Stimulated activated CD8-positive, alpha-beta memory T cell treated with anti-CD3 and anti-CD28 coated beads, Interleukin-4, amount 100 ng/mL, for 48 hours (primary cell): ENCODE measurements at regions not wholly inside any gene's neighbourhood (a gene's known extent, or its start where the extent isn't known, plus 50 kb on each side); places are given as distances from the start of the nearest gene placed in this dataset.
"Not testable (repeated sequence)": the region's sequence is repeated elsewhere in the genome, so short reads cannot be mapped to it uniquely, and the experiment has no call there.

Source experiments
- DNase-seq: peaks from one replicate; pipeline ENCODE4 v3.0.0-alpha.2; 2020

DNA sequence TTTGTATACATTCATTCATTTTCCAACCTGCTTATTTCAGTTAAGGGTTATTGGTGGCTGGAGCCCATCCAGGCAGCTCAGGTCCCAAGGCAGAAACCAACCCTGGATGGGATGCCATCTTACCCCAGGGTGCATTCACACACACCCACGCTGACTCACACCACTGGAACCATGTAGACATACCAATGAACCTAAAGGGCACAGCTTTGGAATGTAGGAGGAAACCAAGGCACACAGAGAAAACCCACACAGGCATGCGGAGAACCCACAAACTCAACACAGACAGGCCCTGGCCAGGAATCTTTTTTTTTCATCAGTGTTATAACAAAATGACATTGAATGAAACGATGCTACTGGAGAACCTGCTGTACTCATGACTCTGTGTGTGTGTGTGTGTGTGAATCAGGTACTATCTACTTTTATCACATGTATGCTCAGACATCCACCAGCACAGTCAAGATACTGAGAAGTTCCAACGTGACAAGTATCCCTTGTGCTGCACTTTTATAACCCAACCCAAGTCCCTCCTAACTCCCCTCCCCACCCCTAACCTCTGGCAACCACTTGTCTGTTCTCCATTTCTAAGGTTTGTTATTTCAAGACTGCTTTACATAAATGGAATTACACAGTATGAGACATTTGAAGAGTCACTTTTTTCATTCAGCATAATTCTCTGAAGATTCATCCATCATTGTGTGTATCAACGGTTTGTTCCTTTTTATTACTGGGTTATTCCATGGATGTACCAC, 286.8 kb upstream of the PLD5 start:
- DNase-seq = no peak

DNA sequence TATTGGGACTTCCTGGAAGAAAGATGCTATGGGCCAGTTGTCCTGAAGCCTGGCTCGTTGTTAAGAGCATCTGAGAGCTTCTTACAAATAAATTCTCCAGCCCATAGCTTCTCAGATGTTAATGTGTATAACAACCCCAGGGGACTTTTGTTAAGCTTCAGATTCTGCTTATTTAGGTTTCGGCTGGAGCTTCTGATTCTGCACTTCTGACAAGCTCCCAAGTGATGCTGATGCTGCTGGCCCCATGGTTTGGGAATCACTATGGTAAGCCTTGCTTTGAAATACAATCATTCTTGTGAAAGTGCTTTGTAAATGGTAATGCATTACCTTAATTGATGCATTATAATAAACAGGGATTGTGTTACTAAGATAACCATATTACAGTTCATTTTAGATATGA, 281.8 kb upstream of the PLD5 start:
- DNase-seq = no peak

GRCh38 chr1:242805360-242805759, 280.9 kb upstream of the PLD5 start:
- DNase-seq = not testable (repeated sequence)

DNA sequence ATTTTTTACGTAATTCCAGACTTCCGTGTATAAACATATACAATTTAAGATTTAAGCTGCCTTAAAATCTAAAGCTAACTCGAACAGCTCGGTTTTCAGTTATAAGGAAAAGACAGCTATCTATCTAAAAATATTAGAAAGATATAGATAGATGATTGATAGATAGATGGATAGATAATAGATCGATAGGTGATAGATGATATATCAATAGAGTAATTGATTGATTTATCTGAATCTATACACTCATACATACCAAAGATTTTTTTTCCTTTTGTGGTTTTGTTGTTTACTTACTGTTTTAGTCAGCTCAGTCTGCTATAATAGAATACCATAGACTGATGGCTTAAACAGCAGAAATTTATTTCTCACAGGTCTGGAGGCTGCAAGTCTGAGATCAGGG, 278.5 kb upstream of the PLD5 start:
- no peak for DNase-seq

DNA sequence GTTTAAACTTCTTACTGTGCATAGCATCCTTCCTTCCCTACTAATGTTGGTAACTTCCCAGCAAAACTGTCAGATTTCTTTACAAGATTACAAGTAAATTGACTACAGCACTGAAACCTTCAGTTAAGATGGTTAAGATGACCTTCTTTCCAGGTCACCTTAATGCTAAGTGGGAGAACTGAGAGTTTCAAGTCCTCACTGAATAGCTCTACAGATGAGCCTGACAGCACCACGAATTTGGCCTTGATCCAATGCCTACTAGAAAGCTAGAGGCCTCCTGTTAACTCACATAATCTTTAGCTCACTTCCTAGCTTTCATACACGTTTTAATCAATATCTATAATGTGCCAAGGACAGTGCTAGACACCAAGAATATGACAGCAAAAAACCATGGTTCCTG, 276.0 kb upstream of the PLD5 start:
- no peak for DNase-seq

- no peak for DNase-seq
These were observed 273.4 kb upstream of the PLD5 start for GRCh38 chr1:242797856-242798255.

GRCh38 chr1:242788771-242789170, 264.3 kb upstream of the PLD5 start:
- DNase-seq = no peak

DNA sequence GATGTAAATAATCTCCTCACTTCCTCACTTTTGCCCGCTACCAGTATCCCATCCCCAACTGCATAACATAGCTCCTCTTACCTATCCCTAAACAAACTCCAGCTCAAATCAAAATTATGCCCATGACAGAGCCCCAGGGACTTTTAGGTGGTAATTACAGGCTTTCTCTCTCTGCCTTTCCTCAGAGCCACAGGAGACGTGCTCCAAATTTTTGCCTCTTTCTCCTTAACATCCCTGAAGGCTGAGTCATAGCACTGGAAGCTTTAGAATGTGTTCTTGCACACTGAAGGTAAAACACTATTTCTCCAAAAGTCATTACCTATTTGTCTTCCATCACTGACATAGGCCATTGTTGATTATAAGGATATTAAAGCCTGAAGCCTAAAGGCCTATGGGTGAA, 263.5 kb upstream of the PLD5 start:
- no peak for DNase-seq

DNA sequence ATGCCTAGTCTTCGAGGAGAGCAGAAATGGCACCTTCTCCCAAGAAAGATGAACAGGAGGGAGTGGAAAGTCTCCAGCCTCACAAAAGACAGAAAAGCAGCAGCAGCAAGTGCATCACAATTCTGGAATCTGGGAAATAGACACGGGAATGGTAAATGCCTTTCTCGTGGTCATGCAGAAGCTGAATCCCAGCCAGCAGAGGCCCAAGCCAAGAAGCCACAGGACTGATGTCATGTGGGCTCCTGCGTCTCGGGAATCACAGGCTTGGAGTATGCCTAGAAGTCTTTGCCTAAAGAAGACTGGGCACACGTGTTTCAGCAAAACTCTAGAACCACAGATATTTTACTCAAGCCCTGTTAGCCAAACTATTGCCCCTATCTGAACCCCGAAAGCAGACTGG, 260.3 kb upstream of the PLD5 start:
- DNase-seq = no peak

DNA sequence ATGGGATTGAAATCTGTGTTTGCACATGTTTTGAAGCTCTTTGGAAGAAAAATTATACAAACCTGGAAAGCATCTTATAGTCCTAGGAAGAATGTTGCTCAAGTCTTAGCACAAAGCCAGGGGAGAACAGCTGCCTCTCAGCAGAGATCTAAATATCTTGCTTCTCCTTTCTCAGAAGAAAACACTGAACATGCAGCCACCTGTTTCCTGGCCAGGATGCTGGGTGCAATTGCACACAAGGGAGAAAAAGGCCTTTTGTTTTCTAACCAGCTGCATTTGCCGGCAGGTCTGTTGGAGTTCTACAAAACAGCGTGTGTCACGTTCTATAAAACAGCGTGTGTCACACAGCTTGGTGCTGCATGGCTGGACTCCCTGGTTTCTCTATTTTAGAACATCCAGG, 259.6 kb upstream of the PLD5 start:
- no peak for DNase-seq

DNA sequence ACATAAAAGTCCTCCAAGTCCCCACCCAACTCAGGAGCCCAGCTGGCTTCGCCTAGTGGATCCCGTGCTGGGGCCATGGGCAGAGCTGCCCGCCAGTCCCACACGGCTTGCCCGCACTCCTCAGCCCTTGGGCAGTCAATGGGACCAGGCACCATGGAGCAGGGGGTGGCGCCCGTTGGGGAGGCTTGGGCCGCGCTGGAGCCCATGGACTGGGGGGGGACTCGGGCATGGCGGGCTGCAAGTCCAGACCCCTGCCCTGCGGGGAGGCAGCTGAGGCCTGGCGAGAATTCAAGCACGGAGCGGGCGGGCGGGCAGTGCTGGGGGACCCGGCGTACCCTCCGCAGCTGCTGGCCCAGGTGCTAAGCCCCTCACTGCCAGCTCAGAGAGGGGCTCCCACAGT, 249.8 kb upstream of the PLD5 start:
- DNase-seq = no peak

GRCh38 chr1:242770366-242770765, 245.9 kb upstream of the PLD5 start:
- no peak for DNase-seq

DNA sequence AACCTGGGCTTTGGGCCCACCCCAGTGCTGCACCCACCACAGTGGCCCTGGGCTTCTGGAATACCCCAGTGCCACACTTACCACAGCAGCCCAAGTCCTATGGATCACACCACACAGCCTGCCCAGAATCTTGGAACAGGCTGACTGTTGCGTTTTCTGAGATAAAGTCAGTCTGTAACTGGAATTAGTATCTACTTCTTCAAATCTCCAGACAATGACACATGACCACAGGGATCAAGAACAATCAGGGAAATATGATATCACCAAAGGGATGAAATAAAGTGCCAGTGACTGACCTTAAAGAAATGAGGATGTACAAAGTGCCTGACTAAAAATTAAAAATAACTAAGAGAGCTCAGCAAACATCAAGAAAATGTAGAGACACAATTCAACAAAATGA, 239.7 kb upstream of the PLD5 start:
- no peak for DNase-seq

DNA sequence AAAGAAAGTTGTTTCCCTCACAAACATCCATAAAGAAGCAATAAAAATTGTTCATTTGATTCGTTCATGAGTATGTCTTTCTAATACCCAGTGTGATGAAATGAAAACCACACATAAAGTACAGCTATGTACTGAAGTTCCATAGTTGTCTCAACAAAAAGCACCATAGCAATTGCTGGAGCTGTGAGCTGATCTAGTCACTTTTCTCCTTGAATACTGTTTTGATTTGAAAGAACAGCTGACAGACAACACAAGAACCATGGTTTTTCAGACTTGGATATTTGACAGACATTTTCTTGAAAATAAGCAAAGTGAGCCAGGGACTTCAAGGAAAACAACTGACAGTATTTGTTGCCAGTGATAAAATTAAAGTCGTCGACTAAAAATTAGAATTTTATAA, 237.1 kb upstream of the PLD5 start:
- DNase-seq = no peak

GRCh38 chr1:242754926-242755325, 230.4 kb upstream of the PLD5 start:
- DNase-seq = no peak

DNA sequence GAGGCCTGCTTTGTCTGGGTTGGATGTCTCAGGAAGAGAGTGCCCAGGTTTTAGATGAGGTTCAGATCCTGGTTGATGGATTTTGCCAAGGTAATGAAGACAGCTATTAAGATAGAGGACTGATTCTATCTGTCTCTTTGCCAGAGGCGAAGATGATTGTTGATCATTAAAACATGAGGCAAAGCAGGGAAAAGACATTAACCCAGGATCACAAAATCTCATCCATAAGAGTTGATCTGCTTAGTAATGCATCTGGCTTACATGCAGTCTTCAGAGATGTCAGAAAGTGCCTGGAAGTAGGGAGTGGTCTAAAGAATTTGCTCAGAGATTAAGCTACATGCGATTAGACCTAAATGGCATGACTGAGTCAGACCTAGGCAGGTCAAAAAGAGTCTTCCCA, 229.6 kb upstream of the PLD5 start:
- no peak for DNase-seq

GRCh38 chr1:242747233-242747632, 222.7 kb upstream of the PLD5 start:
- DNase-seq = no peak

DNA sequence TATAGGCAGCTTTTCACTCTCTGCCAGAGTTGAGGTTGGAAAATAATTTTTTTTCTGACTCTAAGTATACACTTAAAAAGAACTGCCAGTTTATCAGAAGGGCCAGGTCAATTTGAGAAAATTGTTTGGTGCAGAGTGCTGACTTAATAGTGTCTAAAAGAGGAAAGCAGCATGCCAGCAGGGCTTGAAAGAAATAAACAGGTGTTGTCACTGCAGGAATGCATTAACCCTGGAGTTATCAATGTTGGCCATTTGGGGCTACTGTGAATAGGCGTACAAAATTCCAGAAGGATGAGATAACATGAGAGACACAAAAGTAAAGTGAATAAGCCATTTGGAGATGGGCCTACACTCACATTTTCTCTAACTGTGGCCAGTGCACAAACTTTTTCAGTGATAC, 220.6 kb upstream of the PLD5 start:
- DNase-seq = no peak

DNA sequence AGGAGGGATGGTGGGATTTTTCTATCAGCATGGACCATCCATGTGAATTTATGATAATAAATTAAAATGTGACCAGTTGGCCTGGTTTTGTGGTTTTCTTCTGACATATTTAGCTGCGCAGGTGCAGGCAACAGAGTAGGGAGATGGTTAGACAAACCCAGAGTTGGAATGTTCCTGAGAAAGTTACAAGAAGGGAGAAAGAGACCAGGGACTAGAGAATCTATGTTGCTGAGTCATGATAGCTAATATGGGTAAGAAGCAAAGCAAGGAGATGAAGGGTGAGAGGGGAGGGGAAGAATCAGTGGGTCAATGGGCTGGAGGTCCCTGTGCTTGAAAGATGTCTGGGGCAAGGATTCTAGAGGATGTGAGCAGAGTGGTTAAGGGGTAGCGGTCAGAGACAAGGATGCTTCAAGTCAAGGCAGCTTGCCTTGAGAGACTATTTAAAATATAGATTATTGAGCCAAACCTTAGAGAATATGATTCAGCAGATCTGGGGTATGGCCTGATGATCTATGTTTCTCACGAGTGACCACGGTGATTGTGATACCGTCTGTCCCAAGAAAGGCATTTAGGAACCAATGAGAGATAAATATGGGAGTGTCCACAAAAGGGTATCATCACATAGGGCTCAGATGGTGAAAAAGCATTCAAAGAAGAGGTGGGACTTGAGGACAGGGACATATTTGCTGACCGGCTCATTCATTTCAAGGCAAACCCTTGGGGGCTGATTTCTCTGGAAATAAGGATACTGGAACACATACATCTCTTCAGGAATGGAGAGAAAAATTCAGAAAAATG, 219.7 kb upstream of the PLD5 start:
- no peak for DNase-seq

DNA sequence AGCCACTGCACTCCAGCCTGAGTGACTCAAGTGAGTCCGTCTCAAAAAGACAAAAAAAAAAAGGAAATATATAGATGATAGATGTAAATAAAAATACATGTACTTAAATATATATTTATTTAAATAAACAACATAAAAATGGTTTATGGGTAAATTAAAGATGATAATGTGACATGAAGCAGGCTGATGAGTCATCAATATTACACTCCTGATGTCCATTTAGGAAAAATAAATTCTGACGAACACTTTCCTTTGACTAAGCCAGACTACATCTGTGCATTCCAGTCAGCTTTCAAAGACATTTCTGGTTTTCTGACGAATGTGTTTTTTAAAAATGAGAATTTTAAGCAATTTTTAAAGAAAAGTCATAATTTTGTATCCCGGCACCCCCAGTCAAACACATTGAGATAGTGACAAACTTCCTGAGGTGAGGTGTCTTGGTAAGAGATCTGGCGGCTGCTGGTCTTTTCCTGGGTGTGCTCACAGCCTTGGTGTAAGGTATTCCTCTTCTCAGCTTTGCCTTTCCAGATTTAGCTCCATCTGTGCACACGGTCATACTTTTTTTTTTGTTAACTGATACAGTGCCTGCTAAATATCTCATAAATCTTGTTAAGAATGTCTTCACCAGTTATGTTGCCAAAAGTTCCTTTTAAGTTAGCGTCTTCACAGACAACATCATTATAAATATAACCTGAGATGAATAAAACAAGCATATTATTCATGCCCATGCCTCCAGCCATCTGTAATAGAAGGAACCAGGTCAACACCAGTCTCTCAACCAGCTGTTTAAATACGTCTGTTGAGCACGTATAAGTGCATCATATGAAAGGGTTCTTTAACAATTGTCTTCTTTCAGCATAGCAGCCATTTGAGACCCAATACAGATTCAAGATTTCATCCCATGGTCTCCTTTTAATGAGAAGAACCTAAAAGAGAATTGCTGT, 214.5 kb upstream of the PLD5 start:
- no peak for DNase-seq

GRCh38 chr1:242736611-242737010, 212.1 kb upstream of the PLD5 start:
- no peak for DNase-seq

DNA sequence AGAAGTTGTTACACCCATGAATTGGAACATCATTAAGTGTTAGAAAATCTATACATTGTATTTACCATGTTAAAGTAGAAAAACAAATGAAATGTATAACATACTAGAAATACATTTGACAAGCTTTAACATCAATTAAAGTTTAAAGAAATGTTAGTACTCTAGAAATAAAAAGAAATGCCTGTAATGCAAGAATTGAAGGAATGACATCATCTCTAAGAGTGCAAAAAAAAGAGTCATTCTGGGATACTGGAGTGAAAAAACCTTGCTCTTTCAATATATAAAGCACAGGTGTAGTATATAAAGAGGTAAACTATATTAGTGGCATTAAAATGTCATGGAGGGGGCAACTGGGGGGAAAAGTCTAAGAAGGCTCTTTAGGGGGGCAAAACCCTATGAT, 210.8 kb upstream of the PLD5 start:
- no peak for DNase-seq

GRCh38 chr1:242731446-242731845, 206.9 kb upstream of the PLD5 start:
- no peak for DNase-seq

GRCh38 chr1:242728696-242729095, 204.2 kb upstream of the PLD5 start:
- no peak for DNase-seq
